Testis (tissue), 2 donors: ENCODE measurements at regions not wholly inside any gene's neighbourhood (a gene's known extent, or its start where the extent isn't known, plus 50 kb on each side); places are given as distances from the start of the nearest gene placed in this dataset.

Experiments
- DNase-seq: peaks from one replicate; pipeline ENCODE4 v3.0.0-alpha.2; 2019
- H3K27ac ChIP-seq, 2 donors: fragments of 200-600 bp; sonication (generic); one replicate each; pipeline ENCODE4 v1.5.1; 2019
- H3K27me3 ChIP-seq: fragments of 200-600 bp; sonication (generic); one replicate; pipeline ENCODE4 v1.5.1; 2019
- H3K36me3 ChIP-seq: fragments of 200-600 bp; sonication (generic); one replicate; pipeline ENCODE4 v1.5.1; 2017; ENCODE audit warnings: low read depth; ENCODE audit errors: missing control alignments
- H3K4me1 ChIP-seq: fragments of 200-600 bp; sonication (generic); one replicate; pipeline ENCODE4 v1.5.1; 2019
- H3K4me3 ChIP-seq, 2 donors: fragments of 200-600 bp; sonication (generic); one replicate each; pipeline ENCODE4 v1.5.1; 2017 to 2019
- H3K9me3 ChIP-seq: fragments of 200-600 bp; sonication (generic); one replicate; pipeline ENCODE4 v1.5.1; 2017
- CTCF ChIP-seq, 3 experiments: fragments of 450-650 bp in 2 of 3; fragments of 200-600 bp in 1 of 3; sonication (generic) in 1 of 3; IDR thresholded peaks; one replicate each; pipeline ENCODE4 v1.5.1; 2016 to 2019; ENCODE audit warnings: antibody characterized with exemption in 3 of 3, mild to moderate bottlenecking in 2 of 3, moderate library complexity in 1 of 3
- POLR2A ChIP-seq: fragments of 450-650 bp; IDR thresholded peaks from one replicate; pipeline ENCODE4 v1.6.1; 2017; ENCODE audit warnings: antibody characterized with exemption, mild to moderate bottlenecking, moderate library complexity
- WGBS, 2 donors: methylation state at CpG; one replicate each; pipeline ENCODE4 v1.1.5; 2018; 5-methylcytosine and 5-hydroxymethylcytosine counted together
- intact Hi-C: fragments of 100-400 bp; cut with DNase I; formaldehyde crosslinking; loops from one replicate; pipeline ENCODE4 v1.15.1; 2023; ENCODE audit warnings: low total_unique reads

- no peaks in the 10 kb centered on the region for H3K27me3 ChIP-seq
- H3K4me1 ChIP-seq, result no peaks in the 10 kb centered on the region
- H3K27ac ChIP-seq, result no peak overlapping the region
- no peaks in the 10 kb centered on the region for H3K9me3 ChIP-seq
- no peak for DNase-seq
- intact Hi-C loops, result no loop called here
- no peaks in the 10 kb centered on the region for H3K36me3 ChIP-seq
- TF ChIP-seq POLR2A (no peak), CTCF (IDR thresholded peaks at IDR 0.05) (no peak)
- H3K4me3 ChIP-seq, result no peak overlapping the region
- WGBS, 2 donors, result 71 to 83% methylated on average over 2 of the region's 2 CpGs
Observed at GRCh38 chr6:4435981-4436445, 300.6 kb upstream of the ECI2 start.

GRCh38 chr6:4434655-4435054 lies 299.3 kb upstream of the ECI2 start:
- Histone ChIP-seq H3K27me3 (no peaks in the 10 kb centered on the region), H3K36me3 (no peaks in the 10 kb centered on the region), H3K4me3 (no peak overlapping the region), H3K4me1 (no peaks in the 10 kb centered on the region), H3K27ac (no peak overlapping the region), H3K9me3 (no peaks in the 10 kb centered on the region)
- DNase-seq, result no peak
- intact Hi-C loops, result no loop called here
- WGBS, 2 donors, result 92 to 94% methylated on average over 4 of the region's 4 CpGs
- no peak for TF ChIP-seq POLR2A
- no peak for TF ChIP-seq CTCF (IDR thresholded peaks at IDR 0.05)

- no peak for DNase-seq
Observed at GRCh38 chr6:4433199-4433598, 297.8 kb upstream of the ECI2 start.

GRCh38 chr6:4426968-4427367 lies 291.6 kb upstream of the ECI2 start:
- no peak for TF ChIP-seq CTCF (IDR thresholded peaks at IDR 0.05)
- TF ChIP-seq POLR2A, result no peak
- intact Hi-C loops, result no loop called here
- Histone ChIP-seq H3K36me3 (no peaks in the 10 kb centered on the region), H3K4me1 (no peaks in the 10 kb centered on the region), H3K27ac (no peak overlapping the region), H3K4me3 (no peak overlapping the region), H3K27me3 (no peaks in the 10 kb centered on the region), H3K9me3 (no peaks in the 10 kb centered on the region)
- DNase-seq, result no peak
- 88 to 90% methylated on average over 4 to 5 of the region's 5 CpGs for WGBS, 2 donors

More at GRCh38 chr6:4433199-4433598, 297.8 kb upstream of the ECI2 start:
- no peaks in the 10 kb centered on the region for H3K27me3 ChIP-seq
- H3K4me1 ChIP-seq, result no peaks in the 10 kb centered on the region
- H3K36me3 ChIP-seq, result no peaks in the 10 kb centered on the region
- intact Hi-C loops, result no loop called here
- no peak overlapping the region for H3K27ac ChIP-seq
- no peaks in the 10 kb centered on the region for H3K9me3 ChIP-seq
- no peak overlapping the region for H3K4me3 ChIP-seq
- no peak for TF ChIP-seq POLR2A
- no peak for TF ChIP-seq CTCF (IDR thresholded peaks at IDR 0.05)
- 94 to 96% methylated on average over 4 of the region's 4 CpGs for WGBS, 2 donors

- Histone ChIP-seq H3K27ac (no peak overlapping the region), H3K9me3 (no peaks in the 10 kb centered on the region), H3K27me3 (no peaks in the 10 kb centered on the region), H3K36me3 (no peaks in the 10 kb centered on the region), H3K4me1 (no peaks in the 10 kb centered on the region), H3K4me3 (no peak overlapping the region)
- TF ChIP-seq CTCF (IDR thresholded peaks at IDR 0.05), result no peak
- intact Hi-C loops, result no loop called here
- DNase-seq, result no peak
- WGBS, 2 donors, result 28 to 83% methylated on average over 2 of the region's 2 CpGs
Observed at GRCh38 chr6:4421837-4422236, 286.5 kb upstream of the ECI2 start.
